HEK293 (cell line): ENCODE measurements at regions not wholly inside any gene's neighbourhood (a gene's known extent, or its start where the extent isn't known, plus 50 kb on each side); places are given as distances from the start of the nearest gene placed in this dataset.

Experiments
- CTCF ChIA-PET: fragments of 350-600 bp; formaldehyde crosslinking; extraction: SDS; loops from one replicate; lab custom pipeline; 2021; ENCODE audit warnings: antibody characterized with exemption; lab: Yijun Ruan, JAX
- POLR2A ChIA-PET: fragments of 300-600 bp; formaldehyde crosslinking; extraction: SDS; loops from one replicate; lab custom pipeline; 2020; ENCODE audit warnings: antibody characterized with exemption, inconsistent platforms; lab: Yijun Ruan, JAX
- H3K27ac ChIP-seq: fragments of 200-500 bp; sonication (Bioruptor generic); 2 replicates; pipeline ENCODE4 v1.5.1; 2014; ENCODE audit warnings: low read depth, low read length, control low read depth, inconsistent platforms; ENCODE audit errors: extremely low read depth
- H3K36me3 ChIP-seq, 2 experiments: fragments of 200-500 bp in 1 of 2; sonication (Bioruptor generic) in 1 of 2; 1 replicate in 1 of 2; 2 replicates in 1 of 2; pipeline ENCODE4 v1.5.1; 2014 to 2017; ENCODE audit warnings: inconsistent platforms in 2 of 2, low read length in 2 of 2; ENCODE audit not compliant: control insufficient read depth in 2 of 2, insufficient read depth in 1 of 2
- H3K4me1 ChIP-seq: fragments of 200-500 bp; sonication (Bioruptor generic); 2 replicates; pipeline ENCODE4 v1.5.1; 2014; ENCODE audit warnings: mild to moderate bottlenecking, low read length, inconsistent platforms; ENCODE audit not compliant: control insufficient read depth, insufficient read depth
- H3K4me3 ChIP-seq: 2 replicates; pipeline ENCODE4 v1.5.1; 2011; ENCODE audit warnings: low read depth, mild to moderate bottlenecking, control low read depth, low read length, moderate library complexity
- H3K9me3 ChIP-seq: fragments of 200-500 bp; sonication (Bioruptor generic); 2 replicates; pipeline ENCODE4 v1.5.1; 2014; ENCODE audit warnings: low read depth, low read length, inconsistent platforms; ENCODE audit not compliant: control insufficient read depth, insufficient read depth
- BCL11A ChIP-seq: fragments of 450-650 bp; formaldehyde crosslinking; IDR thresholded peaks from 2 replicates; pipeline ENCODE4 v1.5.1; 2016; ENCODE audit warnings: low read depth, missing biosample characterization, missing genetic modification characterization
- CTCF ChIP-seq: fragments of 450-650 bp; formaldehyde crosslinking; IDR thresholded peaks from 2 replicates; pipeline ENCODE4 v1.5.1; 2016; ENCODE audit warnings: missing biosample characterization, missing genetic modification characterization
- KLF7 ChIP-seq: fragments of 450-650 bp; formaldehyde crosslinking; IDR thresholded peaks from 2 replicates; pipeline ENCODE4 v1.5.1; 2016; ENCODE audit warnings: missing biosample characterization, missing genetic modification characterization, borderline replicate concordance
- PRDM4 ChIP-seq: fragments of 450-650 bp; formaldehyde crosslinking; IDR thresholded peaks from 2 replicates; pipeline ENCODE4 v1.5.1; 2017; ENCODE audit warnings: missing biosample characterization, missing genetic modification characterization
- SP7 ChIP-seq: fragments of 450-650 bp; formaldehyde crosslinking; IDR thresholded peaks from 2 replicates; pipeline ENCODE4 v1.5.1; 2016; ENCODE audit warnings: missing biosample characterization, missing genetic modification characterization
- ZBTB10 ChIP-seq: fragments of 450-650 bp; formaldehyde crosslinking; IDR thresholded peaks from 2 replicates; pipeline ENCODE4 v1.5.1; 2016; ENCODE audit warnings: missing biosample characterization, missing genetic modification characterization
- ZBTB7A ChIP-seq: fragments of 450-650 bp; formaldehyde crosslinking; IDR thresholded peaks from 2 replicates; pipeline ENCODE4 v1.5.1; 2016; ENCODE audit warnings: low read depth, missing biosample characterization, missing genetic modification characterization
- ZBTB8A ChIP-seq: fragments of 450-650 bp; formaldehyde crosslinking; IDR thresholded peaks from 2 replicates; pipeline ENCODE4 v1.5.1; 2016; ENCODE audit warnings: missing biosample characterization, missing genetic modification characterization
- ZNF114 ChIP-seq: fragments of 450-650 bp; formaldehyde crosslinking; IDR thresholded peaks from 2 replicates; pipeline ENCODE4 v1.5.0; 2017; ENCODE audit warnings: missing biosample characterization, missing genetic modification characterization
- ZNF133 ChIP-seq: fragments of 450-650 bp; formaldehyde crosslinking; IDR thresholded peaks from 2 replicates; pipeline ENCODE4 v1.5.1; 2016; ENCODE audit warnings: missing biosample characterization, missing genetic modification characterization
- ZNF148 ChIP-seq: fragments of 450-650 bp; formaldehyde crosslinking; IDR thresholded peaks from 2 replicates; pipeline ENCODE4 v1.5.0; 2017; ENCODE audit warnings: missing biosample characterization, missing genetic modification characterization, borderline replicate concordance
- ZNF266 ChIP-seq: fragments of 450-650 bp; formaldehyde crosslinking; IDR thresholded peaks from 2 replicates; pipeline ENCODE4 v1.5.1; 2016; ENCODE audit warnings: missing biosample characterization, missing genetic modification characterization, low read depth
- ZNF324 ChIP-seq: fragments of 450-650 bp; formaldehyde crosslinking; IDR thresholded peaks from 2 replicates; pipeline ENCODE4 v1.5.1; 2016; ENCODE audit warnings: missing biosample characterization, missing genetic modification characterization
- ZNF561 ChIP-seq: fragments of 450-650 bp; IDR thresholded peaks from 2 replicates; pipeline ENCODE4 v1.5.1; 2018; ENCODE audit warnings: missing biosample characterization, missing genetic modification characterization, borderline replicate concordance
- ZNF658 ChIP-seq: fragments of 450-650 bp; formaldehyde crosslinking; IDR thresholded peaks from 2 replicates; pipeline ENCODE4; 2016; ENCODE audit warnings: missing biosample characterization, missing genetic modification characterization
- ZSCAN16 ChIP-seq: fragments of 450-650 bp; formaldehyde crosslinking; IDR thresholded peaks from 2 replicates; pipeline ENCODE4 v1.5.1; 2016; ENCODE audit warnings: missing biosample characterization, missing genetic modification characterization
- TF ChIP-seq, protein P1 (sequence below): fragments of 450-650 bp; formaldehyde crosslinking; conservative IDR thresholded peaks from 2 replicates; pipeline ENCODE4 v1.5.1; 2016; ENCODE audit warnings: low read depth, missing biosample characterization, missing genetic modification characterization

DNA sequence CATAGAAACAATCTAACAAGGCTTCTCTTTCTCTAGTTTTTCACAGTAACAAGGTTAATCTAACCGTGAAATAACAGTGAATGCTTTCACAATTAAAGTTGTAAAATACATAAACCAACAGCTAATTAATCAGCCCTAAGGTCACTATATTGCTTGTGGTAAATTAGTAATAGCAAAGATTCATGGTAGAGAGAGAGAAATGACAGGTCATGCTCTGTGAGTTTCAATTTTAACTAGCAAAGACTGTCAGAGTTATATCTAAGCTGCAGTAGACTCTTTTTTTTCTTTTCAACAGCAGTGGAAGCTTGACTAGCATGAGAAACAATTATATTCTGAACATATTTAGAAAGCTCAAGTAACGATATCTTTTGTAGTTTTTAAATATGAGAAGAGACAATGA, 1068.0 kb downstream of the MAT2B start (continued):
- TF ChIP-seq SP7 (tag by site-specific recombination), result no peak
- TF ChIP-seq ZNF266, result no peak
- no peak for TF ChIP-seq ZBTB10
- TF ChIP-seq ZNF133 (tag by site-specific recombination), result no peak
- no peak for TF ChIP-seq BCL11A (tag by site-specific recombination)
- TF ChIP-seq CTCF (tag by site-specific recombination), result no peak
- no peak for TF ChIP-seq ZNF148 (tag by site-specific recombination)
- no peak for TF ChIP-seq ZSCAN16
- no peak for TF ChIP-seq KLF7 (tag by site-specific recombination)

GRCh38 chr5:164577201-164577600, 1071.8 kb downstream of the MAT2B start:
- H3K9me3 ChIP-seq, result no peaks in the 10 kb centered on the region
- ChIA-PET POLR2A (no interaction called here), CTCF (no interaction called here)
- no peaks in the 10 kb centered on the region for H3K36me3 ChIP-seq
- no peaks in the 10 kb centered on the region for H3K4me1 ChIP-seq
- no peak overlapping the region for H3K4me3 ChIP-seq
- H3K27ac ChIP-seq, result no peak overlapping the region
- TF ChIP-seq ZBTB8A (tag by site-specific recombination) (no peak), PRDM4 (tag by site-specific recombination) (no peak), ZNF324 (tag by site-specific recombination) (no peak), KLF7 (tag by site-specific recombination) (no peak), ZNF658 (tag by site-specific recombination) (no peak), ZBTB7A (tag by site-specific recombination) (no peak), ZNF561 (tag by site-specific recombination) (no peak), ZNF114 (tag by site-specific recombination) (no peak)
- TF ChIP-seq, protein P1, sequence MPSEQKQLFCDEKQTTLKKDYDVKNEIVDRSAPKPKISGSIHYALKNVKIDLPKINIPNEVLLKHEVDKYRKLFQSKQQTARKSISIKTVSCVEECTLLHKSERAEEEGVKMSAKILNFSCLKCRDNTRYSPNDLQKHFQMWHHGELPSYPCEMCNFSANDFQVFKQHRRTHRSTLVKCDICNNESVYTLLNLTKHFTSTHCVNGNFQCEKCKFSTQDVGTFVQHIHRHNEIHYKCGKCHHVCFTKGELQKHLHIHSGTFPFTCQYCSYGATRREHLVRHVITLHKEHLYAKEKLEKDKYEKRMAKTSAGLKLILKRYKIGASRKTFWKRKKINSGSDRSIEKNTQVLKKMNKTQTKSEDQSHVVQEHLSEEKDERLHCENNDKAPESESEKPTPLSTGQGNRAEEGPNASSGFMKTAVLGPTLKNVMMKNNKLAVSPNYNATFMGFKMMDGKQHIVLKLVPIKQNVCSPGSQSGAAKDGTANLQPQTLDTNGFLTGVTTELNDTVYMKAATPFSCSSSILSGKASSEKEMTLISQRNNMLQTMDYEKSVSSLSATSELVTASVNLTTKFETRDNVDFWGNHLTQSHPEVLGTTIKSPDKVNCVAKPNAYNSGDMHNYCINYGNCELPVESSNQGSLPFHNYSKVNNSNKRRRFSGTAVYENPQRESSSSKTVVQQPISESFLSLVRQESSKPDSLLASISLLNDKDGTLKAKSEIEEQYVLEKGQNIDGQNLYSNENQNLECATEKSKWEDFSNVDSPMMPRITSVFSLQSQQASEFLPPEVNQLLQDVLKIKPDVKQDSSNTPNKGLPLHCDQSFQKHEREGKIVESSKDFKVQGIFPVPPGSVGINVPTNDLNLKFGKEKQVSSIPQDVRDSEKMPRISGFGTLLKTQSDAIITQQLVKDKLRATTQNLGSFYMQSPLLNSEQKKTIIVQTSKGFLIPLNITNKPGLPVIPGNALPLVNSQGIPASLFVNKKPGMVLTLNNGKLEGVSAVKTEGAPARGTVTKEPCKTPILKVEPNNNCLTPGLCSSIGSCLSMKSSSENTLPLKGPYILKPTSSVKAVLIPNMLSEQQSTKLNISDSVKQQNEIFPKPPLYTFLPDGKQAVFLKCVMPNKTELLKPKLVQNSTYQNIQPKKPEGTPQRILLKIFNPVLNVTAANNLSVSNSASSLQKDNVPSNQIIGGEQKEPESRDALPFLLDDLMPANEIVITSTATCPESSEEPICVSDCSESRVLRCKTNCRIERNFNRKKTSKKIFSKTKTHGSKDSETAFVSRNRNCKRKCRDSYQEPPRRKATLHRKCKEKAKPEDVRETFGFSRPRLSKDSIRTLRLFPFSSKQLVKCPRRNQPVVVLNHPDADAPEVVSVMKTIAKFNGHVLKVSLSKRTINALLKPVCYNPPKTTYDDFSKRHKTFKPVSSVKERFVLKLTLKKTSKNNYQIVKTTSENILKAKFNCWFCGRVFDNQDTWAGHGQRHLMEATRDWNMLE (tag by site-specific recombination), result no peak
